ENCODE measurements at regions not wholly inside any gene's neighbourhood (a gene's known extent, or its start where the extent isn't known, plus 50 kb on each side); places are given as distances from the start of the nearest gene placed in this dataset.

- Mint-ChIP-seq H3K36me3 (ENCODE audit: unreplicated experiment) (no peaks in the 10 kb centered on the region), H3K27me3 (ENCODE audit: unreplicated experiment) (no peaks in the 10 kb centered on the region), H3K4me1 (ENCODE audit: low read depth, unreplicated experiment) (no peaks in the 10 kb centered on the region), H3K27ac (ENCODE audit: unreplicated experiment) (no peak overlapping the region), H3K9me3 (ENCODE audit: unreplicated experiment) (no peaks in the 10 kb centered on the region), H3K4me3 (ENCODE audit: unreplicated experiment) (no peak overlapping the region)
- no peak for DNase-seq
- TF ChIP-seq, protein P1, sequence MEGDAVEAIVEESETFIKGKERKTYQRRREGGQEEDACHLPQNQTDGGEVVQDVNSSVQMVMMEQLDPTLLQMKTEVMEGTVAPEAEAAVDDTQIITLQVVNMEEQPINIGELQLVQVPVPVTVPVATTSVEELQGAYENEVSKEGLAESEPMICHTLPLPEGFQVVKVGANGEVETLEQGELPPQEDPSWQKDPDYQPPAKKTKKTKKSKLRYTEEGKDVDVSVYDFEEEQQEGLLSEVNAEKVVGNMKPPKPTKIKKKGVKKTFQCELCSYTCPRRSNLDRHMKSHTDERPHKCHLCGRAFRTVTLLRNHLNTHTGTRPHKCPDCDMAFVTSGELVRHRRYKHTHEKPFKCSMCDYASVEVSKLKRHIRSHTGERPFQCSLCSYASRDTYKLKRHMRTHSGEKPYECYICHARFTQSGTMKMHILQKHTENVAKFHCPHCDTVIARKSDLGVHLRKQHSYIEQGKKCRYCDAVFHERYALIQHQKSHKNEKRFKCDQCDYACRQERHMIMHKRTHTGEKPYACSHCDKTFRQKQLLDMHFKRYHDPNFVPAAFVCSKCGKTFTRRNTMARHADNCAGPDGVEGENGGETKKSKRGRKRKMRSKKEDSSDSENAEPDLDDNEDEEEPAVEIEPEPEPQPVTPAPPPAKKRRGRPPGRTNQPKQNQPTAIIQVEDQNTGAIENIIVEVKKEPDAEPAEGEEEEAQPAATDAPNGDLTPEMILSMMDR (IDR thresholded peaks at IDR 0.05; ENCODE audit: partially characterized antibody, unreplicated experiment): no peak
These were observed 293.3 kb upstream of the MKI67 start for GRCh38 chr10:128419466-128420019.

DNA sequence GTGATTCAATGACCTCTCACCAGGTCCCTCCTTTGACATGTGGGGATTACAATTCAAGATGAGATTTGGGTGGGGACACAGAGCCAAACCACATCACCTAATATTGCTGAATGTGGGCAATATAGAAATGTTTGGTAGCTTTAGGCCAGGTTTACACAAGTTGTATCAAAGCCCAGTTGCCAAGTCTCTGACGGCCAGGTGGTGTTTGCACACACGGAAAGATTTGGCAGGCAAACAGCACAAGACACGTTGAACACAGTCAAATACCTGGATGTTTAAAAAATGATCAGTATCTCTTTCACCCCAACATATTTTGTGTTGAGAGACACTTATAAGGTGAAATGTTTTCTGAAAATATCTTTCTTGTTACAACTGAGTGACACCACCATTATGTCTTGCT is 294.4 kb upstream of the MKI67 start:
- no peak overlapping the region for H3K27ac Mint-ChIP-seq (ENCODE audit: unreplicated experiment)
- H3K4me3 Mint-ChIP-seq (ENCODE audit: unreplicated experiment): no peak overlapping the region
- TF ChIP-seq, protein P1 (IDR thresholded peaks at IDR 0.05; ENCODE audit: partially characterized antibody, unreplicated experiment): no peak
- H3K27me3 Mint-ChIP-seq (ENCODE audit: unreplicated experiment): peaks cover 4% of the 10 kb centered on the region
- H3K36me3 Mint-ChIP-seq (ENCODE audit: unreplicated experiment): peaks cover 6% of the 10 kb centered on the region
- no peaks in the 10 kb centered on the region for H3K9me3 Mint-ChIP-seq (ENCODE audit: unreplicated experiment)
- no peak for DNase-seq
- H3K4me1 Mint-ChIP-seq (ENCODE audit: low read depth, unreplicated experiment): no peaks in the 10 kb centered on the region

DNA sequence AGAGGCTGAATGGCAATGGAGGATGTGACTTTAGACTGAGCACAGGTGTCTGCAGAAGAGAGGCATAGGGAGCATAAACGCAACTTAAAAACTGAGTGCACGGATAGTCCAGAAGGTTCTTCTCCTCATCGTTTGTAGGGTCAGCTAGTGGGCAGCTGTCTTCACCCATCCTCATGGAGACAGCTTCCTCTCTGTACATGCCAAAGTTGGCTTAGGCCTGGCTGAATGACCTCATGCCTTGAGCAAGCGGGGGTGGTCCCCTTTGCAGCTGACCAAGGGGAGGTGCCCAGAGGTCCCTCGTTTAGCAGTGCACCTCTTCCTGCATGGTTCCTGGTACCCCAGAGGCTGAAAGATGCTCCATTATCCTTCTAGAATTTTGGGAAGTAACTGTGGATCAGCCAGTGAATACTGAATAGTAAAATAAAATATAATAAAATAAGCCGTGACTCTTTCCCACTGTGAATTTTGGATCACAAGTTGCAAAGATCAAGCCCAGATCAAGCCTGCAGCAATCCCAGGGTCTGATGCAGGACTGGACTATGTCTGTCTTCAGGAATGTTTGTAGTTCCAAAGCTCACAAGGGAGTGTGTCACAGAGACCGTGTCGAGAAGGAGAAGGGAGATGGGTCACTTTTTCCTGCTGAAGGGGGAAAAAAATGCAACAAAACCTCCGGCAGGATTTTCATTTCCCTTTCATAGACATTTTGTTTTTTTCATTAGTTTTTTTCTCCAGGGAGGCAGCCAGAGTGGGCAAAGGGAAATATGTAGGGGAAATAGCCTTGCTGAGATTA is 295.3 kb upstream of the MKI67 start:
- Mint-ChIP-seq H3K4me3 (ENCODE audit: unreplicated experiment) (no peak overlapping the region), H3K4me1 (ENCODE audit: low read depth, unreplicated experiment) (no peaks in the 10 kb centered on the region), H3K27ac (ENCODE audit: unreplicated experiment) (no peak overlapping the region), H3K27me3 (ENCODE audit: unreplicated experiment) (peaks cover 4% of the 10 kb centered on the region), H3K9me3 (ENCODE audit: unreplicated experiment) (no peaks in the 10 kb centered on the region), H3K36me3 (ENCODE audit: unreplicated experiment) (peaks cover 6% of the 10 kb centered on the region)
- TF ChIP-seq, protein P1 (IDR thresholded peaks at IDR 0.05; ENCODE audit: partially characterized antibody, unreplicated experiment): no peak
- no peak for DNase-seq

DNA sequence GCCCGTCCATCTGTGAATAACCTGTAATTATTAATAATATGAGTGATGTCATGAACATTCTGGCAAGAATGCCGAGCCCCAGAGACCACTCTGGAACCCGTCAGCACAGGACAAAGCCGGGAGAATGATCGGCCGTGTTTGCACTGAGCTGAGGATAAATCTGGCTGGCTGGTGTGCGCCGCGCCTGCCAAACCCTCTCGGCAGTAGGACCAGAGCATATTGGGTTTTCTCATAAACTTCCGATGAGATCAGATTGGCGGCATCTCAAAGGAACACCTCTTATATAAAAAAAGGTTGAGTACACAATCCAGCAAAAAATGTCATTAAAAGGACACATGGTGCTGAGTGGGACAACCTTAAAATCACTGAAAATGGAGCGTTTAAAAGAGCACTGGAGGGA is 296.0 kb upstream of the MKI67 start:
- no peaks in the 10 kb centered on the region for H3K4me1 Mint-ChIP-seq (ENCODE audit: low read depth, unreplicated experiment)
- no peak overlapping the region for H3K27ac Mint-ChIP-seq (ENCODE audit: unreplicated experiment)
- DNase-seq: no peak
- TF ChIP-seq, protein P1 (IDR thresholded peaks at IDR 0.05; ENCODE audit: partially characterized antibody, unreplicated experiment): no peak
- peaks cover 6% of the 10 kb centered on the region for H3K36me3 Mint-ChIP-seq (ENCODE audit: unreplicated experiment)
- no peak overlapping the region for H3K4me3 Mint-ChIP-seq (ENCODE audit: unreplicated experiment)
- H3K27me3 Mint-ChIP-seq (ENCODE audit: unreplicated experiment): peaks cover 4% of the 10 kb centered on the region
- H3K9me3 Mint-ChIP-seq (ENCODE audit: unreplicated experiment): no peaks in the 10 kb centered on the region

- TF ChIP-seq, protein P1 (IDR thresholded peaks at IDR 0.05; ENCODE audit: partially characterized antibody, unreplicated experiment): no peak
- H3K4me1 Mint-ChIP-seq (ENCODE audit: low read depth, unreplicated experiment): no peaks in the 10 kb centered on the region
- H3K27me3 Mint-ChIP-seq (ENCODE audit: unreplicated experiment): peaks cover 4% of the 10 kb centered on the region
These were observed 296.8 kb upstream of the MKI67 start for GRCh38 chr10:128422999-128423398.

More at GRCh38 chr10:128422999-128423398, 296.8 kb upstream of the MKI67 start:
- Mint-ChIP-seq H3K27ac (ENCODE audit: unreplicated experiment) (no peak overlapping the region), H3K36me3 (ENCODE audit: unreplicated experiment) (peaks cover 6% of the 10 kb centered on the region), H3K4me3 (ENCODE audit: unreplicated experiment) (no peak overlapping the region), H3K9me3 (ENCODE audit: unreplicated experiment) (no peaks in the 10 kb centered on the region)
- no peak for DNase-seq
